Gastrocnemius medialis (tissue), 4 donors: ENCODE measurements at regions not wholly inside any gene's neighbourhood (a gene's known extent, or its start where the extent isn't known, plus 50 kb on each side); places are given as distances from the start of the nearest gene placed in this dataset.

Source experiments
- ATAC-seq, 2 donors: fragments of 150-250 bp; one replicate each; pipeline ENCODE4 v1.9.1; 2016
- DNase-seq, 2 donors: peaks; one replicate each; pipeline ENCODE4 v3.0.0-alpha.2; 2019
- H3K27ac ChIP-seq, 4 donors: fragments of 200-600 bp; sonication (generic); 1 replicate in 1 of 4; 2 replicates in 3 of 4; pipeline ENCODE4 v1.5.1; 2016 to 2018; ENCODE audit warnings: mild to moderate bottlenecking in 2 of 4, moderate library complexity in 1 of 4
- H3K27me3 ChIP-seq, 3 donors: fragments of 200-600 bp; sonication (generic) in 2 of 3; 1 replicate in 1 of 3; 2 replicates in 2 of 3; pipeline versions ENCODE4 v1.5.1 to v1.6.0; 2016 to 2019; ENCODE audit warnings: mild to moderate bottlenecking in 1 of 3, moderate library complexity in 1 of 3
- H3K36me3 ChIP-seq, 2 donors: fragments of 200-600 bp; sonication (generic) in 1 of 2; one replicate each; pipeline ENCODE4 v1.5.1; 2017 to 2018
- H3K4me1 ChIP-seq, 2 donors: fragments of 200-600 bp; sonication (generic) in 1 of 2; one replicate each; pipeline ENCODE4 v1.5.1; 2016 to 2017; ENCODE audit warnings: mild to moderate bottlenecking in 2 of 2
- H3K4me3 ChIP-seq, 4 donors: fragments of 200-600 bp; sonication (generic) in 3 of 4; 1 replicate in 1 of 4; 2 replicates in 3 of 4; pipeline ENCODE4 v1.5.1; 2016 to 2019; ENCODE audit warnings: mild to moderate bottlenecking in 2 of 4
- H3K9me3 ChIP-seq, 3 donors: fragments of 200-600 bp; sonication (generic) in 2 of 3; 1 replicate in 1 of 3; 2 replicates in 2 of 3; pipeline ENCODE4 v1.5.1; 2016 to 2019
- POLR2A ChIP-seq, 2 donors: fragments of 450-650 bp; IDR thresholded peaks; one replicate each; pipeline ENCODE4 v1.6.1; 2017; ENCODE audit warnings: antibody characterized with exemption in 2 of 2, mild to moderate bottlenecking in 2 of 2, moderate library complexity in 2 of 2
- in situ Hi-C, 4 donors: fragments of 200-750 bp; cut with MboI; loops; one replicate each; pipeline versions ENCODE4 v1.15.0 to v1.8.0; 2017; ENCODE audit warnings: low sequenced_read_pairs in 4 of 4
- intact Hi-C: fragments of 100-400 bp; cut with DNase I; formaldehyde crosslinking; loops from one replicate; pipeline ENCODE4 v1.15.1; 2023; ENCODE audit warnings: low total_unique reads
- TF ChIP-seq, protein P1 (sequence below), 5 experiments: fragments of 450-650 bp in 3 of 5; fragments of 200-600 bp in 2 of 5; sonication (generic) in 2 of 5; IDR thresholded peaks in 4 of 5; conservative IDR thresholded peaks in 1 of 5; 1 replicate in 4 of 5; 2 replicates in 1 of 5; pipeline ENCODE4 v1.5.1; 2016 to 2019; ENCODE audit warnings: antibody characterized with exemption in 5 of 5, mild to moderate bottlenecking in 3 of 5, moderate library complexity in 3 of 5

- DNase-seq (peak in 1 of 2 donors; percentile 44), ATAC-seq (peak in 1 of 2 donors; percentile 56)
- no peaks in the 10 kb centered on the region for H3K9me3 ChIP-seq
- H3K27me3 ChIP-seq: no peaks in the 10 kb centered on the region
- no peak overlapping the region for H3K27ac ChIP-seq
- intact Hi-C loops (no loop called here), in situ Hi-C loops (loop anchor here in 1 of 4 donors (25.0 kb wide), 1 partner anchor 346 kb away; no protein-coding TSS in a partner anchor)
- no peak overlapping the region for H3K4me3 ChIP-seq
- H3K36me3 ChIP-seq: no peaks in the 10 kb centered on the region
- peaks cover 43 to 48% of the 10 kb centered on the region in 2 donors for H3K4me1 ChIP-seq
- no peak for TF ChIP-seq POLR2A (IDR thresholded peaks at IDR 0.05)
- TF ChIP-seq, protein P1, sequence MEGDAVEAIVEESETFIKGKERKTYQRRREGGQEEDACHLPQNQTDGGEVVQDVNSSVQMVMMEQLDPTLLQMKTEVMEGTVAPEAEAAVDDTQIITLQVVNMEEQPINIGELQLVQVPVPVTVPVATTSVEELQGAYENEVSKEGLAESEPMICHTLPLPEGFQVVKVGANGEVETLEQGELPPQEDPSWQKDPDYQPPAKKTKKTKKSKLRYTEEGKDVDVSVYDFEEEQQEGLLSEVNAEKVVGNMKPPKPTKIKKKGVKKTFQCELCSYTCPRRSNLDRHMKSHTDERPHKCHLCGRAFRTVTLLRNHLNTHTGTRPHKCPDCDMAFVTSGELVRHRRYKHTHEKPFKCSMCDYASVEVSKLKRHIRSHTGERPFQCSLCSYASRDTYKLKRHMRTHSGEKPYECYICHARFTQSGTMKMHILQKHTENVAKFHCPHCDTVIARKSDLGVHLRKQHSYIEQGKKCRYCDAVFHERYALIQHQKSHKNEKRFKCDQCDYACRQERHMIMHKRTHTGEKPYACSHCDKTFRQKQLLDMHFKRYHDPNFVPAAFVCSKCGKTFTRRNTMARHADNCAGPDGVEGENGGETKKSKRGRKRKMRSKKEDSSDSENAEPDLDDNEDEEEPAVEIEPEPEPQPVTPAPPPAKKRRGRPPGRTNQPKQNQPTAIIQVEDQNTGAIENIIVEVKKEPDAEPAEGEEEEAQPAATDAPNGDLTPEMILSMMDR (IDR thresholded peaks at IDR 0.05 in 4 of 5, conservative IDR thresholded peaks at IDR 0.05 in 1 of 5): no peak
Measured at GRCh38 chr21:15141261-15141970, 76.6 kb upstream of the NRIP1 start.

DNA sequence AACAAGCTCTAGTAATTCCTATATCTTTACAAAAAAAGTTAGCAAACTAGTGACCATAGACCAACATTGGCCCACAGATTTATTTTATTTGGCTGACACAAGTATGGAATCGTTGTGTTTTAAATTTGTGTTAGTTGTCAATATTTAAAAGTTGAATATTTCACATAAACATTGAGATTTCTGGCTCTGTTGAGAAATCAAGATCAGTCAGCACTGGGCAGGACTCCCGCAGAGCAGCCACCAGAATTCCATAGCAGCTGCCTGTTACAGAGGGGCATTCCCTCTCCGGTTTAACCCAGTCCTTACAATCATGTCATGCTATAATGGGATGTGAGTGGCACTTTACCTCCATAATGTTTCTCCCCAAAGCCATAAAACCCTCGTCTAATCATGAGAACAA, 79.2 kb upstream of the NRIP1 start:
- H3K36me3 ChIP-seq: no peaks in the 10 kb centered on the region
- no peaks in the 10 kb centered on the region for H3K27me3 ChIP-seq
- no peaks in the 10 kb centered on the region for H3K9me3 ChIP-seq
- H3K27ac ChIP-seq: no peak overlapping the region
- ATAC-seq (no peak), DNase-seq (no peak)
- in situ Hi-C loops: loop anchor here in 1 of 4 donors (25.0 kb wide), 1 partner anchor 343 kb away; no protein-coding TSS in a partner anchor
- H3K4me1 ChIP-seq: peaks cover 28 to 29% of the 10 kb centered on the region in 2 donors
- H3K4me3 ChIP-seq: no peak overlapping the region
- no peak for TF ChIP-seq POLR2A (IDR thresholded peaks at IDR 0.05)
- TF ChIP-seq, protein P1 (IDR thresholded peaks at IDR 0.05 in 4 of 5, conservative IDR thresholded peaks at IDR 0.05 in 1 of 5): no peak
- intact Hi-C loops: no loop called here

DNA sequence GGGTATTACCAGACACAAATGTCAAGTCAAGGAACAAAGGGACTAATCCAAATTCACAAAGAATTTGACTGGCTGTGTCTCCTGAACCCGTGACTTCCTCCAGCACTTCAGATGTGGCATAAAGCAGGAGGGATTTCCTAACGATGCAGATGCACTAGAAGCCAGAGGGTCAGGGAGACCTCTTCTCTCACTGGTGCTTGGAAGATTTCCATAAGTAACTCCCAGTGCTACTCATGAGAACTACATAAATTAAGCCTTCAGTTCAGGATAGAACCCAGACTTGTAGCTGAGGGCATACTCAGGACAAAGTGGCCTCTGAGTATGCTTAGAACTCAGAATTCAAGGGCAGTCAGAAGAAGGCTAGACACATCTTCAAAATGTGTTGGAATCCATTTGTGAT, 83.6 kb upstream of the NRIP1 start:
- Histone ChIP-seq H3K9me3 (no peaks in the 10 kb centered on the region), H3K4me3 (no peak overlapping the region), H3K27ac (no peak overlapping the region), H3K36me3 (no peaks in the 10 kb centered on the region), H3K27me3 (no peaks in the 10 kb centered on the region), H3K4me1 (peaks cover 0 to 10% of the 10 kb centered on the region in 2 donors)
- DNase-seq: no peak
- in situ Hi-C loops (loop anchor here in 1 of 4 donors (25.0 kb wide), 1 partner anchor 339 kb away; no protein-coding TSS in a partner anchor), intact Hi-C loops (no loop called here)
- no peak for TF ChIP-seq POLR2A (IDR thresholded peaks at IDR 0.05)
- TF ChIP-seq, protein P1 (IDR thresholded peaks at IDR 0.05 in 4 of 5, conservative IDR thresholded peaks at IDR 0.05 in 1 of 5): no peak
- no peak for ATAC-seq

GRCh38 chr21:15149600-15150224, 84.9 kb upstream of the NRIP1 start:
- in situ Hi-C loops (loop anchor here in 1 of 4 donors (25.0 kb wide), 1 partner anchor 338 kb away; no protein-coding TSS in a partner anchor), intact Hi-C loops (no loop called here)
- ATAC-seq (no peak), DNase-seq (no peak)
- Histone ChIP-seq H3K27me3 (no peaks in the 10 kb centered on the region), H3K9me3 (no peaks in the 10 kb centered on the region), H3K36me3 (no peaks in the 10 kb centered on the region), H3K27ac (no peak overlapping the region), H3K4me1 (peaks cover 0 to under 1% of the 10 kb centered on the region in 2 donors), H3K4me3 (no peak overlapping the region)
- no peak for TF ChIP-seq POLR2A (IDR thresholded peaks at IDR 0.05)
- TF ChIP-seq, protein P1 (IDR thresholded peaks at IDR 0.05 in 4 of 5, conservative IDR thresholded peaks at IDR 0.05 in 1 of 5): no peak
